HL-60 (cell line): ENCODE measurements at regions not wholly inside any gene's neighbourhood (a gene's known extent, or its start where the extent isn't known, plus 50 kb on each side); places are given as distances from the start of the nearest gene placed in this dataset.

Experiments
- DNase-seq, 2 experiments: peaks; one replicate each; pipeline ENCODE4 v3.0.0-alpha.2; 2010 to 2020; ENCODE audit warnings: low read depth in 1 of 2, low spot score in 1 of 2
- H3K27ac ChIP-seq: fragments of 250-450 bp; sonication (Bioruptor Pico); replicated peaks from 2 replicates; pipeline ENCODE4 v1.5.1; 2020; ENCODE audit warnings: mild to moderate bottlenecking, moderate library complexity
- H3K27me3 ChIP-seq: fragments of 250-450 bp; sonication (Bioruptor Pico); 2 replicates; pipeline ENCODE4 v1.5.1; 2021; ENCODE audit warnings: mild to moderate bottlenecking, moderate library complexity; ENCODE audit not compliant: insufficient read depth, poor library complexity, severe bottlenecking
- H3K4me3 ChIP-seq: replicated peaks from 2 replicates; pipeline ENCODE4 v1.5.1; 2011; ENCODE audit warnings: mild to moderate bottlenecking, control low read depth, low read length; ENCODE audit not compliant: insufficient read depth
- CTCF ChIP-seq: IDR thresholded peaks from one replicate; pipeline ENCODE4 v1.5.1; 2011; ENCODE audit warnings: low read length, control low read depth, inconsistent platforms; ENCODE audit not compliant: insufficient read depth
- GABPA ChIP-seq: IDR thresholded peaks from 2 replicates; pipeline ENCODE4 v1.6.1; 2012; ENCODE audit warnings: low read depth
- POLR2AphosphoS5 ChIP-seq: IDR thresholded peaks from 2 replicates; pipeline ENCODE4 v1.6.1; 2012; ENCODE audit warnings: low read depth
- REST ChIP-seq: IDR thresholded peaks from 2 replicates; pipeline ENCODE4 v1.6.1; 2012; ENCODE audit warnings: low read depth; ENCODE audit not compliant: insufficient replicate concordance
- SPI1 ChIP-seq: IDR thresholded peaks from 2 replicates; pipeline ENCODE4 v1.6.1; 2012; ENCODE audit warnings: low read depth, mild to moderate bottlenecking, borderline replicate concordance

DNA sequence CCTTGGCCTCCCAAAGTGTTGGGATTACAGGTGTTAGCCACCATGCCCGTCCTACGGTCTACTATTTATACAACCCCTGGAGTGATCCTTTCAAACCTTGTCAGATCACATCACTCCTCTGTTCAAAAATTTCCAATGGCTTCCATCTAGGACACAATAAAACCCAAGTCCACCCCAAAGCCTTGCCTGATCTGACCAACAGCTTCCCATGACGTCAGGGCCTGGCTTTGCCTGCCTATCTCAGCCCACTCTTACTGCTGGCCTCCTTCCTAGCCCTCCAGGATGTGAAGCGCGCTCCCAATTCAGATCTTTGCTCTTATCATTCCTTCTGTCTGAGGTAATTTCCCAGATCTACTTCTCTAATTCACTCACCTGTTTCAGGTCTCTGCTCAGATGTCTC, 128.4 kb downstream of the LINC00237 start:
- Histone ChIP-seq H3K27me3 (peaks cover 10% of the 10 kb centered on the region), H3K27ac (no peak overlapping the region), H3K4me3 (no peak overlapping the region)
- no peak for DNase-seq
- TF ChIP-seq SPI1, result no peak
- TF ChIP-seq POLR2AphosphoS5, result no peak
- no peak for TF ChIP-seq GABPA
- TF ChIP-seq CTCF, result no peak
- TF ChIP-seq REST, result no peak

DNA sequence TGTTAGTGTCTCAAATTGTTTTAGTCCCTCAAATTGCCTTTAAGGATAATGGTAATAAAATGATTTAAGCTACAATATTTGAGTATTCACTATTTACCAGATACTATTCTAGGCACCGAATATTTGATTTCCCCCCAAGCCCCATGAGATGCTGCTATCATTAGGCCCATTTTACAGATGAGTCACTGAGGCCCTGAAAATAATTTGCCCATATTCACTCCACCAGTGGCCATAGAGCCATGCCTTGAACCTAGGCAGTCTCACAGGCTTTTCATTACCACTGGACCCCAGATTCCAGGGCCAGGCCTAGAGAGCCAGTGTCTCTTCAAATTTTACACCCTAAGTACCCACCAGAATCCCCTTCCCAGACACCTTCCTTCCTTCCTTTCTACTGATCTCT, 133.7 kb downstream of the LINC00237 start:
- no peak overlapping the region for H3K4me3 ChIP-seq
- DNase-seq, result no peak
- TF ChIP-seq POLR2AphosphoS5 (no peak), GABPA (no peak), REST (no peak), SPI1 (no peak), CTCF (no peak)
- peaks cover 8% of the 10 kb centered on the region for H3K27me3 ChIP-seq
- no peak overlapping the region for H3K27ac ChIP-seq

DNA sequence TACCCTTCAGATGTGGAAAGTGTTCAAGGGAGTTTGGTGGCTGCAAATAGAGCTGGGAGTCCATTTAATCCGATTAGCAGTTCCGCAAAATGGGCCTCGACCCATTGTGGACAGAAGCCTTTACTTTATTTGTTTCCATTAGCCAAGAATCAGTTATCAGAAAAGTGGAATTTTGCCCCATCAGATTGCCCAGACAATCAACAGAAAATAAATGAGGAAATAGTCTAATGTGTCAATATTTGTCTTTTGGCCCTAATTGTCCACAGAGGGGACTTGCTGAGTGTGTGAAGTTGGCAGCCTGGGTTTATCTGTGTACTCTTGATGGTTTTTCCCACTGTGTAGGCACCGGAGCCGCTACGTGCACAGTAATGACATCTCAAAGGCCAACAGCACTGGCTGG, 134.3 kb downstream of the LINC00237 start:
- TF ChIP-seq CTCF (no peak), REST (no peak), POLR2AphosphoS5 (no peak), GABPA (no peak), SPI1 (no peak)
- Histone ChIP-seq H3K4me3 (no peak overlapping the region), H3K27ac (no peak overlapping the region), H3K27me3 (peaks cover 9% of the 10 kb centered on the region)
- no peak for DNase-seq
